ENCODE measurements at regions not wholly inside any gene's neighbourhood (a gene's known extent, or its start where the extent isn't known, plus 50 kb on each side); places are given as distances from the start of the nearest gene placed in this dataset.

DNA sequence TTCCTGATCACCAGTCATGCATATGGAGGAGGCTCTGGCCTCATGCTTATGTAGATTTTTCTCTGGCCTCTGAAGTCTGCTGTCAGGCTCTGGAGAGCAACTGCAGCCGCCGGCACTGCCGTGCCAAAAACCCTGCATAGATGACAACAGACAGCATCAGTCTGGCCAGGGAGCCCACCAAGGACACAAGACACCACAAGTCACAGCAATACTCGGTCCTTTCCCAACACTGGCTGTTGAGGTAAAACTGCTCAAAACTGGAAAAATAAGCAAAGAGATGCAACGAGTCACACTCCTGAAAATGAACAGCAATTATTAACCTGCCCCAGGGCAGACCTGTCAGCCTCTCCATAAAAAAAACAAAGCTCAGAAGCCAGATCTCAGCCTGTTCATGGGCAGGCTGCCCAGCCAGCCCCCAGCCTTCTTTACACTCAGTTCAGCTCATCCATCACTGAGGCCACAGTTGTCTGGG, 186.0 kb upstream of the RAB6C start:
- no peak for TF ChIP-seq POLR2AphosphoS5 (IDR thresholded peaks at IDR 0.05)
- TF ChIP-seq POLR2A (IDR thresholded peaks at IDR 0.05): no peak
- TF ChIP-seq, protein P1, sequence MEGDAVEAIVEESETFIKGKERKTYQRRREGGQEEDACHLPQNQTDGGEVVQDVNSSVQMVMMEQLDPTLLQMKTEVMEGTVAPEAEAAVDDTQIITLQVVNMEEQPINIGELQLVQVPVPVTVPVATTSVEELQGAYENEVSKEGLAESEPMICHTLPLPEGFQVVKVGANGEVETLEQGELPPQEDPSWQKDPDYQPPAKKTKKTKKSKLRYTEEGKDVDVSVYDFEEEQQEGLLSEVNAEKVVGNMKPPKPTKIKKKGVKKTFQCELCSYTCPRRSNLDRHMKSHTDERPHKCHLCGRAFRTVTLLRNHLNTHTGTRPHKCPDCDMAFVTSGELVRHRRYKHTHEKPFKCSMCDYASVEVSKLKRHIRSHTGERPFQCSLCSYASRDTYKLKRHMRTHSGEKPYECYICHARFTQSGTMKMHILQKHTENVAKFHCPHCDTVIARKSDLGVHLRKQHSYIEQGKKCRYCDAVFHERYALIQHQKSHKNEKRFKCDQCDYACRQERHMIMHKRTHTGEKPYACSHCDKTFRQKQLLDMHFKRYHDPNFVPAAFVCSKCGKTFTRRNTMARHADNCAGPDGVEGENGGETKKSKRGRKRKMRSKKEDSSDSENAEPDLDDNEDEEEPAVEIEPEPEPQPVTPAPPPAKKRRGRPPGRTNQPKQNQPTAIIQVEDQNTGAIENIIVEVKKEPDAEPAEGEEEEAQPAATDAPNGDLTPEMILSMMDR (IDR thresholded peaks at IDR 0.05): no peak

Data from gastroesophageal sphincter (tissue), 3 donors.